ENCODE measurements at regions not wholly inside any gene's neighbourhood (a gene's known extent, or its start where the extent isn't known, plus 50 kb on each side); places are given as distances from the start of the nearest gene placed in this dataset.

GRCh38 chr10:44780426-44780825 lies 130.7 kb upstream of the TMEM72 start:
- DNase-seq = no peak
- H3K27me3 ChIP-seq (ENCODE audit: control insufficient read depth, insufficient read depth, low read length) = no peaks in the 10 kb centered on the region

GRCh38 chr10:44781131-44781530 lies 130.0 kb upstream of the TMEM72 start:
- Histone ChIP-seq H3K4me3 (ENCODE audit: insufficient read depth, low read depth, low read length) (no peak overlapping the region), H3K36me3 (replicated peaks; ENCODE audit: control insufficient read depth, insufficient read depth, low read length) (no peaks in the 10 kb centered on the region), H3K27me3 (ENCODE audit: control insufficient read depth, insufficient read depth, low read length) (no peaks in the 10 kb centered on the region)
- no peak for DNase-seq

More at GRCh38 chr10:44780426-44780825, 130.7 kb upstream of the TMEM72 start:
- H3K36me3 ChIP-seq (replicated peaks; ENCODE audit: control insufficient read depth, insufficient read depth, low read length) = no peaks in the 10 kb centered on the region
- no peak overlapping the region for H3K4me3 ChIP-seq (ENCODE audit: insufficient read depth, low read depth, low read length)

GRCh38 chr10:44786286-44786850 lies 124.8 kb upstream of the TMEM72 start:
- H3K4me3 ChIP-seq (ENCODE audit: insufficient read depth, low read depth, low read length) = no peak overlapping the region
- H3K27me3 ChIP-seq (ENCODE audit: control insufficient read depth, insufficient read depth, low read length) = no peaks in the 10 kb centered on the region
- DNase-seq = no peak
- no peaks in the 10 kb centered on the region for H3K36me3 ChIP-seq (replicated peaks; ENCODE audit: control insufficient read depth, insufficient read depth, low read length)

- Histone ChIP-seq H3K36me3 (replicated peaks; ENCODE audit: control insufficient read depth, insufficient read depth, low read length) (no peaks in the 10 kb centered on the region), H3K4me3 (ENCODE audit: insufficient read depth, low read depth, low read length) (no peak overlapping the region), H3K27me3 (ENCODE audit: control insufficient read depth, insufficient read depth, low read length) (no peaks in the 10 kb centered on the region)
- DNase-seq = no peak
These were observed 123.6 kb upstream of the TMEM72 start for GRCh38 chr10:44787480-44788075.

- Histone ChIP-seq H3K27me3 (ENCODE audit: control insufficient read depth, insufficient read depth, low read length) (no peaks in the 10 kb centered on the region), H3K36me3 (replicated peaks; ENCODE audit: control insufficient read depth, insufficient read depth, low read length) (no peaks in the 10 kb centered on the region), H3K4me3 (ENCODE audit: insufficient read depth, low read depth, low read length) (no peak overlapping the region)
- no peak for DNase-seq
These were observed 122.7 kb upstream of the TMEM72 start for GRCh38 chr10:44788147-44789129.

- Histone ChIP-seq H3K36me3 (replicated peaks; ENCODE audit: control insufficient read depth, insufficient read depth, low read length) (no peaks in the 10 kb centered on the region), H3K4me3 (ENCODE audit: insufficient read depth, low read depth, low read length) (no peak overlapping the region), H3K27me3 (ENCODE audit: control insufficient read depth, insufficient read depth, low read length) (no peaks in the 10 kb centered on the region)
- no peak for DNase-seq
These were observed 118.9 kb upstream of the TMEM72 start for GRCh38 chr10:44792119-44792775.

- Histone ChIP-seq H3K4me3 (ENCODE audit: insufficient read depth, low read depth, low read length) (no peak overlapping the region), H3K36me3 (replicated peaks; ENCODE audit: control insufficient read depth, insufficient read depth, low read length) (no peaks in the 10 kb centered on the region), H3K27me3 (ENCODE audit: control insufficient read depth, insufficient read depth, low read length) (no peaks in the 10 kb centered on the region)
- DNase-seq = no peak
These were observed 111.2 kb upstream of the TMEM72 start for GRCh38 chr10:44799966-44800365.

- H3K36me3 ChIP-seq (replicated peaks; ENCODE audit: control insufficient read depth, insufficient read depth, low read length) = no peaks in the 10 kb centered on the region
- no peaks in the 10 kb centered on the region for H3K27me3 ChIP-seq (ENCODE audit: control insufficient read depth, insufficient read depth, low read length)
- no peak for DNase-seq
- H3K4me3 ChIP-seq (ENCODE audit: insufficient read depth, low read depth, low read length) = no peak overlapping the region
These were observed 109.5 kb upstream of the TMEM72 start for GRCh38 chr10:44801383-44802327.

DNA sequence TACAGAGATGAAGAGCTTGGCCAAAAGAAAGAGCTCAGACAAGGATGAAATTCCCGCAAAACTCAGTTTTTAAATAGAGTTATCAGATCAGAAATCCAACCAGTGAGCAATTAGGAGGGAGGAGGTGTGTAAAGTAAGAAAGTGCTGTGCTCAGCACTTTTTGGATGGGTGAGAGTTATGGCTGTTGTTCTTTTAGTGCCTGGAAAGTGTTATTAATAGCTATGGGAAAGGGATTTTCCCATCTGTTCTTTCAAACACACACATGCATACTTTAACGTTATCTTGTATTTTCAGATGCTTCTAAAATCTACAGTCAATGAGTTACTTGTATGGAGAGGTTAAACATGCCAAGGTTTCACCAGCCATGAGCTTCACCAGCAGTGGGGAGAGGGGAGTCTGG lies 107.3 kb upstream of the TMEM72 start:
- DNase-seq = no peak
- no peaks in the 10 kb centered on the region for H3K27me3 ChIP-seq (ENCODE audit: control insufficient read depth, insufficient read depth, low read length)
- H3K36me3 ChIP-seq (replicated peaks; ENCODE audit: control insufficient read depth, insufficient read depth, low read length) = no peaks in the 10 kb centered on the region
- H3K4me3 ChIP-seq (ENCODE audit: insufficient read depth, low read depth, low read length) = no peak overlapping the region

GRCh38 chr10:44804661-44805060 lies 106.5 kb upstream of the TMEM72 start:
- no peak for DNase-seq
- no peaks in the 10 kb centered on the region for H3K27me3 ChIP-seq (ENCODE audit: control insufficient read depth, insufficient read depth, low read length)
- H3K4me3 ChIP-seq (ENCODE audit: insufficient read depth, low read depth, low read length) = no peak overlapping the region
- H3K36me3 ChIP-seq (replicated peaks; ENCODE audit: control insufficient read depth, insufficient read depth, low read length) = no peaks in the 10 kb centered on the region

DNA sequence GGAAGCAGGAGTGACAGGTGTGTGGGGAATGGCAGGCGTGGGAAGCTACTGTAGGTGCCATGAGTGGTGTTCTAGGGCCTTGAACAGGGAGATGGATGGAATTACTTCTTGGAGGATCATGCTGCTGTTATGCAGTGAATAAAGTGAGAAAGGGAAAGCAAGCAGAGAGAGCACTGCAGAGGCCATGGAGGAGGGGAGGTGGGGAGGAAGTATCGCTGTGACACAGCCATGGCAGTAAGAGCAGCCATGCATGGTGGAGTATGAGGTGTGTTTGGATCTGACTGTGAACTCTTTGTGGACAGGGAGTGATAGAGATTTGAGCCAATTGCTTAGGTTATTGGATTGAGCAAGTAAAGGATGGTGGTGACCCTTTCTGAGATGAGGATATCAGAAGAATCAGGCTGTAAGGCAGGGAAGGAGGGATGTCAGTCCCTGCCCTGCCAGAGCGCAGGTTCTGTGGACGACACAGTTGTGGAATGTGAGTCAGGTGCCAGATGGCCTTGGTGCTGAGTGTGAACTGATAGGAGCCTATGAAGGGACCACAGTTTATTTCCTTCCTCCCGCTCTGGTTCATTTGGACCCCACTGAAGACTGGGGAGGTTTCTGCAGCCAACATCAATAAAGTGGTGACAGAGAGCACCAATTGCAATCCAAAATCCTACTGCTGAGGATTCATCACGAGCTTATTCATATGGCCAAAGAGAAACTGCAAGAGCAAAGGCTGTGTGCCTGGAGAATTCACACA lies 105.5 kb upstream of the TMEM72 start:
- H3K4me3 ChIP-seq (ENCODE audit: insufficient read depth, low read depth, low read length) = no peak overlapping the region
- DNase-seq = no peak
- no peaks in the 10 kb centered on the region for H3K36me3 ChIP-seq (replicated peaks; ENCODE audit: control insufficient read depth, insufficient read depth, low read length)
- H3K27me3 ChIP-seq (ENCODE audit: control insufficient read depth, insufficient read depth, low read length) = no peaks in the 10 kb centered on the region

DNA sequence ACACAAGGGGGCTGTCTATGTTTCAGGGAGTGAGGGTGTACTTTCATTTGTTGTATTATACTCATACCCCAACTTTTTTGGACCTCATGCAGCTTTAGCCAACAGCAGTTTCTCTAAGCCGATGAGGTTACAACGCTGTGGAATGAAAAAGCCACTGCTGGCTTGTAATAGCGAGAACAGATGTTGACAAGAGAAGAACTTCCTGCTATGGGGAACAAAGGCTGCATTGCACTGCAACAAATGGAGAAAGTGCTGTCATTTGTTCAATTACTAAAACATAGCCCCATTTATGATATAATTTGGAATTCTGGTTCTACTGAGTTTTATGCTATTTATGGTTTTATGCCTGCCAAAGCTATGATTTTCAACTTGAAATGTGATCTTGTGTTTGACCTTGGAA lies 104.2 kb upstream of the TMEM72 start:
- H3K27me3 ChIP-seq (ENCODE audit: control insufficient read depth, insufficient read depth, low read length) = no peaks in the 10 kb centered on the region
- H3K4me3 ChIP-seq (ENCODE audit: insufficient read depth, low read depth, low read length) = no peak overlapping the region
- H3K36me3 ChIP-seq (replicated peaks; ENCODE audit: control insufficient read depth, insufficient read depth, low read length) = no peaks in the 10 kb centered on the region
- no peak for DNase-seq

GRCh38 chr10:44807451-44807850 lies 103.7 kb upstream of the TMEM72 start:
- Histone ChIP-seq H3K27me3 (ENCODE audit: control insufficient read depth, insufficient read depth, low read length) (no peaks in the 10 kb centered on the region), H3K4me3 (ENCODE audit: insufficient read depth, low read depth, low read length) (no peak overlapping the region), H3K36me3 (replicated peaks; ENCODE audit: control insufficient read depth, insufficient read depth, low read length) (no peaks in the 10 kb centered on the region)
- no peak for DNase-seq
